ENCODE measurements at regions not wholly inside any gene's neighbourhood (a gene's known extent, or its start where the extent isn't known, plus 50 kb on each side); places are given as distances from the start of the nearest gene placed in this dataset.

DNA sequence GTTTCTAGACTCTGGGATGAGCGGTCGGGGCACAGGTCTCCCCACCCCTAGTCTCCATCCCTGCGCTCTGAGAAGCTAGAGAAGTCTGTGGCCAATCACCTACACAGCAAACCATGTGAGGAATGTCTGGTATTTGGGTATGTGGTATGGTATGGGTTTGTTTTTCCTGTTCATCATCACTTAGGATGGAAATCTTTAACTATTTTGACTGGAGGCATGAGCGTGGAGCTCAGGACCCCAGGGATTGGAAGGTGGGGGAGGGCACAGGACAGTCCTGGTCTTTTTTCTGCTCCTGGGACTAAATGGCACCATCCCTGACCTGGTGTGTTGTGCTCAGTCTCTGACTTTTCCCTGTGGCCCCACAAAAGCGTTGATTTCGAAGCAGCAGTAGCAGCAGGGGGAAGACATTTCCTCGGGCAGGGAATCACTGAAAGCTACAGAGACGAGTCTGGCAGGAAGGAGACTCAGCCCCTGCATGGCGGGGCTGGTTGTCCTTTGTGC is 191.7 kb upstream of the TPM1 start:
- TF ChIP-seq, protein P1, sequence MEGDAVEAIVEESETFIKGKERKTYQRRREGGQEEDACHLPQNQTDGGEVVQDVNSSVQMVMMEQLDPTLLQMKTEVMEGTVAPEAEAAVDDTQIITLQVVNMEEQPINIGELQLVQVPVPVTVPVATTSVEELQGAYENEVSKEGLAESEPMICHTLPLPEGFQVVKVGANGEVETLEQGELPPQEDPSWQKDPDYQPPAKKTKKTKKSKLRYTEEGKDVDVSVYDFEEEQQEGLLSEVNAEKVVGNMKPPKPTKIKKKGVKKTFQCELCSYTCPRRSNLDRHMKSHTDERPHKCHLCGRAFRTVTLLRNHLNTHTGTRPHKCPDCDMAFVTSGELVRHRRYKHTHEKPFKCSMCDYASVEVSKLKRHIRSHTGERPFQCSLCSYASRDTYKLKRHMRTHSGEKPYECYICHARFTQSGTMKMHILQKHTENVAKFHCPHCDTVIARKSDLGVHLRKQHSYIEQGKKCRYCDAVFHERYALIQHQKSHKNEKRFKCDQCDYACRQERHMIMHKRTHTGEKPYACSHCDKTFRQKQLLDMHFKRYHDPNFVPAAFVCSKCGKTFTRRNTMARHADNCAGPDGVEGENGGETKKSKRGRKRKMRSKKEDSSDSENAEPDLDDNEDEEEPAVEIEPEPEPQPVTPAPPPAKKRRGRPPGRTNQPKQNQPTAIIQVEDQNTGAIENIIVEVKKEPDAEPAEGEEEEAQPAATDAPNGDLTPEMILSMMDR (IDR thresholded peaks at IDR 0.05), result no peak
- TF ChIP-seq EZH2 (IDR thresholded peaks at IDR 0.05; ENCODE audit: borderline replicate concordance, insufficient read depth, low read depth, low read length, poor library complexity, severe bottlenecking), result no peak

Measured in B cell (primary cell).